Keratinocyte (primary cell): ENCODE measurements at regions not wholly inside any gene's neighbourhood (a gene's known extent, or its start where the extent isn't known, plus 50 kb on each side); places are given as distances from the start of the nearest gene placed in this dataset.

ENCODE experiments used
- DNase-seq: peaks from one replicate; pipeline ENCODE4 v3.0.0-alpha.2; 2011; ENCODE audit warnings: low read depth, missing footprints, low spot score
- FAIRE-seq: peaks from 2 replicates; lab custom pipeline; 2011; peaks lifted over from hg19 to GRCh38; lab: Jason Lieb, UNC
- H2AFZ ChIP-seq: 2 replicates; pipeline ENCODE4 v1.6.0; 2012; ENCODE audit warnings: low read length, control low read depth, inconsistent platforms; ENCODE audit not compliant: control insufficient read depth
- H3K27ac ChIP-seq: 2 replicates; pipeline ENCODE4 v1.5.1; 2011; ENCODE audit warnings: low read length; ENCODE audit not compliant: control insufficient read depth, insufficient read depth
- H3K27me3 ChIP-seq: 3 replicates; pipeline ENCODE4 v1.6.0; 2011; ENCODE audit warnings: low read length; ENCODE audit not compliant: control insufficient read depth, insufficient read depth; ENCODE audit errors: extremely low read depth
- H3K36me3 ChIP-seq, 2 experiments: 2 replicates in 1 of 2; 3 replicates in 1 of 2; pipeline ENCODE4 v1.5.1; 2011; ENCODE audit warnings: low read length in 2 of 2, mild to moderate bottlenecking in 1 of 2; ENCODE audit not compliant: control insufficient read depth in 2 of 2, insufficient read depth in 2 of 2; ENCODE audit errors: extremely low read depth in 1 of 2
- H3K4me1 ChIP-seq: 3 replicates; pipeline ENCODE4 v1.5.1; 2011; ENCODE audit warnings: low read length; ENCODE audit not compliant: control insufficient read depth, insufficient read depth; ENCODE audit errors: extremely low read depth
- H3K4me2 ChIP-seq: 3 replicates; pipeline ENCODE4 v1.6.0; 2011; ENCODE audit warnings: low read depth, low read length; ENCODE audit not compliant: control insufficient read depth, insufficient read depth; ENCODE audit errors: extremely low read depth
- H3K4me3 ChIP-seq, 3 experiments: fragments of 200-600 bp in 1 of 3; sonication (generic) in 1 of 3; 2 replicates in 2 of 3; 3 replicates in 1 of 3; pipeline ENCODE4 v1.5.1; 2011 to 2016; ENCODE audit warnings: low read length in 3 of 3, mild to moderate bottlenecking in 3 of 3, control low read depth in 2 of 3, inconsistent platforms in 1 of 3, low read depth in 1 of 3, mixed read lengths in 1 of 3, mixed run types in 1 of 3, moderate library complexity in 1 of 3; ENCODE audit not compliant: control insufficient read depth in 2 of 3, insufficient read depth in 2 of 3; ENCODE audit errors: extremely low read depth in 1 of 3
- H3K79me2 ChIP-seq: 2 replicates; pipeline ENCODE4 v1.6.0; 2012; ENCODE audit warnings: low read length; ENCODE audit not compliant: control insufficient read depth, insufficient read depth
- H3K9ac ChIP-seq: 3 replicates; pipeline ENCODE4 v1.6.0; 2011; ENCODE audit warnings: low read length; ENCODE audit not compliant: control insufficient read depth, insufficient read depth; ENCODE audit errors: extremely low read depth
- H3K9me1 ChIP-seq: 3 replicates; pipeline ENCODE4 v1.6.0; 2011; ENCODE audit warnings: low read length; ENCODE audit not compliant: control insufficient read depth, insufficient read depth; ENCODE audit errors: extremely low read depth
- H3K9me3 ChIP-seq: 2 replicates; pipeline ENCODE4 v1.5.1; 2012; ENCODE audit warnings: low read depth, low read length; ENCODE audit not compliant: control insufficient read depth
- H4K20me1 ChIP-seq: 3 replicates; pipeline ENCODE4 v1.6.0; 2011; ENCODE audit warnings: low read length; ENCODE audit not compliant: control insufficient read depth, insufficient read depth; ENCODE audit errors: extremely low read depth
- EZH2 ChIP-seq: IDR thresholded peaks from one replicate; pipeline ENCODE4 v1.6.1; 2012; ENCODE audit warnings: inconsistent platforms, mild to moderate bottlenecking, low read length, moderate library complexity
- dilution Hi-C: fragments of 300-500 bp; cut with MboI; formaldehyde crosslinking; loops from one replicate; pipeline ENCODE4 v1.7.0; 2020; ENCODE audit warnings: low sequenced_read_pairs; ENCODE audit not compliant: extremely low pct_ligation_motif_present
- TF ChIP-seq, protein P1 (sequence below), 3 experiments: IDR thresholded peaks in 1 of 3; conservative IDR thresholded peaks in 1 of 3; optimal IDR thresholded peaks in 1 of 3; 2 replicates in 2 of 3; 3 replicates in 1 of 3; pipeline versions ENCODE3 to v1.5.1; 2011; ENCODE audit warnings: low read length in 3 of 3, mild to moderate bottlenecking in 3 of 3, moderate library complexity in 2 of 3, control low read depth in 1 of 3, inconsistent platforms in 1 of 3; ENCODE audit not compliant: insufficient read depth in 2 of 3; ENCODE audit errors: extremely low read depth in 1 of 3

DNA sequence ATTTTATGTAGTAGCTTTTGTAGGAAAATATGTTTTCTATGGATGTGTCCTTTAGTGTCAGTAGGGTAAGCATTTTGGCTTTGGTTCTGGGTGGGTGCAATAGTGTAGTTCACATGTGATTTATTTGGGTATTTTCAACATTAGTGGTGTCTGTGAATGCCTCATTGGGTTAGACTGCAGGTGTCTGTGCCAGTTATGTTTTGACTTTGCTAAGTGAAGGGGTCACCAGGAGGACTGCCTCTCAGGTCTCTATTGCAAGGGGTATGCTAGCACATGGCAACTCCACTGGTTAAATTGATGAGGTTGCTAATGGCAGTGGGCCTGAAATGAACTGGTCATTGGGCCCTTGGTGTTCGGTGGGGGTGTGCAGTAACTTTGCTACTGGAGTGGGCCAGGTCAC lies 467.1 kb downstream of the NAF1 start:
- Histone ChIP-seq H3K9me1 (no peaks in the 10 kb centered on the region), H3K79me2 (no peaks in the 10 kb centered on the region), H3K36me3 (no peaks in the 10 kb centered on the region), H3K4me1 (no peaks in the 10 kb centered on the region), H4K20me1 (no peaks in the 10 kb centered on the region), H3K4me3 (no peak overlapping the region), H3K9me3 (no peaks in the 10 kb centered on the region), H3K27ac (no peak overlapping the region), H2AFZ (no peak overlapping the region), H3K27me3 (no peaks in the 10 kb centered on the region), H3K9ac (no peak overlapping the region), H3K4me2 (no peak overlapping the region)
- no peak for DNase-seq
- dilution Hi-C loops: no loop called here
- no peak for FAIRE-seq
- TF ChIP-seq, protein P1, sequence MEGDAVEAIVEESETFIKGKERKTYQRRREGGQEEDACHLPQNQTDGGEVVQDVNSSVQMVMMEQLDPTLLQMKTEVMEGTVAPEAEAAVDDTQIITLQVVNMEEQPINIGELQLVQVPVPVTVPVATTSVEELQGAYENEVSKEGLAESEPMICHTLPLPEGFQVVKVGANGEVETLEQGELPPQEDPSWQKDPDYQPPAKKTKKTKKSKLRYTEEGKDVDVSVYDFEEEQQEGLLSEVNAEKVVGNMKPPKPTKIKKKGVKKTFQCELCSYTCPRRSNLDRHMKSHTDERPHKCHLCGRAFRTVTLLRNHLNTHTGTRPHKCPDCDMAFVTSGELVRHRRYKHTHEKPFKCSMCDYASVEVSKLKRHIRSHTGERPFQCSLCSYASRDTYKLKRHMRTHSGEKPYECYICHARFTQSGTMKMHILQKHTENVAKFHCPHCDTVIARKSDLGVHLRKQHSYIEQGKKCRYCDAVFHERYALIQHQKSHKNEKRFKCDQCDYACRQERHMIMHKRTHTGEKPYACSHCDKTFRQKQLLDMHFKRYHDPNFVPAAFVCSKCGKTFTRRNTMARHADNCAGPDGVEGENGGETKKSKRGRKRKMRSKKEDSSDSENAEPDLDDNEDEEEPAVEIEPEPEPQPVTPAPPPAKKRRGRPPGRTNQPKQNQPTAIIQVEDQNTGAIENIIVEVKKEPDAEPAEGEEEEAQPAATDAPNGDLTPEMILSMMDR (optimal IDR thresholded peaks at IDR 0.05 in 1 of 3, IDR thresholded peaks at IDR 0.05 in 1 of 3, conservative IDR thresholded peaks at IDR 0.05 in 1 of 3; ENCODE audit: extremely low read depth in 1 of 3, insufficient read depth in 2 of 3, low read length in 3 of 3): no peak
- no peak for TF ChIP-seq EZH2

DNA sequence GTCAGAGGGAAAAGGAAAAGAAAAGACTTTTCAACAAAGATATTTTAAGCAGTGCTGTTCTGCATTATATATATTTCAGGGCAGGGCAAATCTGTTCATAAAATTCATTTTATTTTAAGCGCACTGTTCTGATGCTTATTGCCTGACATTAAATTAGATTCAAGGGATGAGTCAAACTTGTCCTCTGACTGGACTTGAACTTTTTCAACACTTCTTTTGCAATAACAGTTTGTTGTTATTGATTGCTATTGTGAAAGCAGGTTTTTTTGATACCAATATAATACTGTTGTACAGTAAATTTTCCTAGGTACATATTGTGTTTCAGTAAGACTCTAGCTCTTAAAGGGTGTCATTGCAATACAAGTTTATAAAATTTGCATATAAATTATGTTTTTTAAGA lies 481.3 kb downstream of the NAF1 start:
- Histone ChIP-seq H3K4me2 (no peak overlapping the region), H2AFZ (no peak overlapping the region), H3K36me3 (no peaks in the 10 kb centered on the region), H3K4me1 (no peaks in the 10 kb centered on the region), H3K79me2 (no peaks in the 10 kb centered on the region), H3K4me3 (no peak overlapping the region), H4K20me1 (no peaks in the 10 kb centered on the region), H3K9ac (no peak overlapping the region), H3K9me3 (no peaks in the 10 kb centered on the region), H3K9me1 (no peaks in the 10 kb centered on the region), H3K27me3 (no peaks in the 10 kb centered on the region), H3K27ac (no peak overlapping the region)
- FAIRE-seq (no peak), DNase-seq (no peak)
- dilution Hi-C loops: no loop called here
- TF ChIP-seq, protein P1 (optimal IDR thresholded peaks at IDR 0.05 in 1 of 3, IDR thresholded peaks at IDR 0.05 in 1 of 3, conservative IDR thresholded peaks at IDR 0.05 in 1 of 3; ENCODE audit: extremely low read depth in 1 of 3, insufficient read depth in 2 of 3, low read length in 3 of 3): no peak
- no peak for TF ChIP-seq EZH2
